Activated CD8-positive, alpha-beta memory T cell treated with anti-CD3 and anti-CD28 coated beads, Interleukin-2, amount 10 ng/mL, durations not matched to agents 7 days and 5 days (primary cell): ENCODE measurements at regions not wholly inside any gene's neighbourhood (a gene's known extent, or its start where the extent isn't known, plus 50 kb on each side); places are given as distances from the start of the nearest gene placed in this dataset.
"Not testable (repeated sequence)": the region's sequence is repeated elsewhere in the genome, so short reads cannot be mapped to it uniquely, and the experiment has no call there.

Experiments
- ATAC-seq: fragments of 150-1000 bp; cut with Tn5 transposase; one replicate; pipeline ENCODE4 v1.10.0; 2021; ENCODE audit warnings: moderate library complexity
- CTCF ChIA-PET: fragments of 350-600 bp; sonication (Branson Sonifier 250); formaldehyde crosslinking; loops from one replicate; lab custom pipeline; 2021; ENCODE audit warnings: antibody characterized with exemption; lab: Charles Lee
- DNase-seq: peaks from one replicate; pipeline ENCODE4 v3.0.0-alpha.2; 2020
- H3K27ac Mint-ChIP-seq: one replicate; pipeline ENCODE4 v1.8.0; 2021; ENCODE audit warnings: mild to moderate bottlenecking, mixed read lengths
- H3K27me3 Mint-ChIP-seq: one replicate; pipeline ENCODE4 v1.8.0; 2021; ENCODE audit warnings: mixed read lengths
- H3K36me3 Mint-ChIP-seq: one replicate; pipeline ENCODE4 v1.8.0; 2021; ENCODE audit warnings: mild to moderate bottlenecking, mixed read lengths
- H3K4me1 Mint-ChIP-seq: one replicate; pipeline ENCODE4 v1.8.0; 2021; ENCODE audit warnings: mixed read lengths
- H3K4me3 Mint-ChIP-seq: one replicate; pipeline ENCODE4 v1.8.0; 2021; ENCODE audit warnings: mild to moderate bottlenecking, moderate library complexity, mixed read lengths
- H3K9me3 Mint-ChIP-seq: one replicate; pipeline ENCODE4 v1.8.0; 2022; ENCODE audit warnings: low read depth, mixed read lengths

- H3K4me3 Mint-ChIP-seq: no peak overlapping the region
- ATAC-seq (no peak), DNase-seq (no peak)
- peaks cover 18% of the 10 kb centered on the region for H3K27me3 Mint-ChIP-seq
- CTCF ChIA-PET: interaction anchor here (1.1 kb wide), 1 partner anchor 15 kb away, joined by 4 read pairs; no protein-coding TSS in a partner anchor
- no peaks in the 10 kb centered on the region for H3K36me3 Mint-ChIP-seq
- H3K9me3 Mint-ChIP-seq: no peaks in the 10 kb centered on the region
- no peak overlapping the region for H3K27ac Mint-ChIP-seq
- peaks cover 4% of the 10 kb centered on the region for H3K4me1 Mint-ChIP-seq
These were observed 381.8 kb upstream of the CRIM1 start for GRCh38 chr2:35973737-35974132.

GRCh38 chr2:35973132-35973736, 382.3 kb upstream of the CRIM1 start:
- peak; percentile 65 for ATAC-seq
- CTCF ChIA-PET: interaction anchor here (1.1 kb wide), 1 partner anchor 15 kb away, joined by 4 read pairs; no protein-coding TSS in a partner anchor
- Mint-ChIP-seq H3K4me1 (peaks cover 2% of the 10 kb centered on the region), H3K9me3 (no peaks in the 10 kb centered on the region), H3K36me3 (no peaks in the 10 kb centered on the region), H3K27me3 (peaks cover 18% of the 10 kb centered on the region), H3K27ac (no peak overlapping the region), H3K4me3 (no peak overlapping the region)
- no peak for DNase-seq

- Mint-ChIP-seq H3K27ac (no peak overlapping the region), H3K4me3 (no peak overlapping the region), H3K9me3 (no peaks in the 10 kb centered on the region), H3K27me3 (peaks cover 3% of the 10 kb centered on the region), H3K36me3 (no peaks in the 10 kb centered on the region), H3K4me1 (no peaks in the 10 kb centered on the region)
- CTCF ChIA-PET: interaction anchor here (0.6 kb wide), 1 partner anchor 867 kb away, joined by 3 read pairs; no protein-coding TSS in a partner anchor
- ATAC-seq (no peak), DNase-seq (no peak)
These were observed 391.8 kb upstream of the CRIM1 start for GRCh38 chr2:35963824-35964223.

- CTCF ChIA-PET: interaction anchor here (0.6 kb wide), 1 partner anchor 868 kb away, joined by 3 read pairs; no protein-coding TSS in a partner anchor
- Mint-ChIP-seq H3K4me3 (no peak overlapping the region), H3K27ac (no peak overlapping the region), H3K36me3 (no peaks in the 10 kb centered on the region), H3K4me1 (no peaks in the 10 kb centered on the region), H3K9me3 (no peaks in the 10 kb centered on the region), H3K27me3 (peaks cover 3% of the 10 kb centered on the region)
- no peak for DNase-seq
- ATAC-seq: no peak
These were observed 392.2 kb upstream of the CRIM1 start for GRCh38 chr2:35963357-35963756.

GRCh38 chr2:35962585-35963146, 392.9 kb upstream of the CRIM1 start:
- no peak for DNase-seq
- Mint-ChIP-seq H3K27me3 (peaks cover 3% of the 10 kb centered on the region), H3K27ac (no peak overlapping the region), H3K4me3 (no peak overlapping the region), H3K36me3 (no peaks in the 10 kb centered on the region), H3K4me1 (no peaks in the 10 kb centered on the region), H3K9me3 (no peaks in the 10 kb centered on the region)
- CTCF ChIA-PET: no interaction called here
- no peak for ATAC-seq

- no peak overlapping the region for H3K27ac Mint-ChIP-seq
- H3K4me1 Mint-ChIP-seq: no peaks in the 10 kb centered on the region
- H3K36me3 Mint-ChIP-seq: no peaks in the 10 kb centered on the region
- DNase-seq (no peak), ATAC-seq (no peak)
- no peaks in the 10 kb centered on the region for H3K9me3 Mint-ChIP-seq
- peaks cover 3% of the 10 kb centered on the region for H3K27me3 Mint-ChIP-seq
- CTCF ChIA-PET: no interaction called here
- H3K4me3 Mint-ChIP-seq: no peak overlapping the region
These were observed 395.0 kb upstream of the CRIM1 start for GRCh38 chr2:35960596-35960995.

GRCh38 chr2:35957053-35957452, 398.5 kb upstream of the CRIM1 start:
- H3K4me3 Mint-ChIP-seq, CTCF ChIA-PET, DNase-seq: not testable (repeated sequence)

GRCh38 chr2:35946478-35946877, 409.1 kb upstream of the CRIM1 start:
- H3K4me1 Mint-ChIP-seq: no peaks in the 10 kb centered on the region
- H3K9me3 Mint-ChIP-seq: no peaks in the 10 kb centered on the region
- peaks cover 5% of the 10 kb centered on the region for H3K27me3 Mint-ChIP-seq
- DNase-seq: no peak
- CTCF ChIA-PET: no interaction called here
- no peak overlapping the region for H3K4me3 Mint-ChIP-seq
- H3K36me3 Mint-ChIP-seq: no peaks in the 10 kb centered on the region
- no peak overlapping the region for H3K27ac Mint-ChIP-seq
- ATAC-seq: no peak

More at GRCh38 chr2:35957053-35957452, 398.5 kb upstream of the CRIM1 start:
- not testable (repeated sequence) for H3K36me3 Mint-ChIP-seq, H3K9me3 Mint-ChIP-seq, H3K4me1 Mint-ChIP-seq, ATAC-seq, H3K27me3 Mint-ChIP-seq, H3K27ac Mint-ChIP-seq

- ATAC-seq: no peak
- H3K4me1 Mint-ChIP-seq: no peaks in the 10 kb centered on the region
- H3K4me3 Mint-ChIP-seq: no peak overlapping the region
- H3K36me3 Mint-ChIP-seq: no peaks in the 10 kb centered on the region
- CTCF ChIA-PET: interaction anchor here (1.6 kb wide), 1 partner anchor 68 kb away, joined by 3 read pairs; no protein-coding TSS in a partner anchor
- peaks cover 18% of the 10 kb centered on the region for H3K27me3 Mint-ChIP-seq
- no peak for DNase-seq
- H3K9me3 Mint-ChIP-seq: no peaks in the 10 kb centered on the region
- H3K27ac Mint-ChIP-seq: no peak overlapping the region
These were observed 416.7 kb upstream of the CRIM1 start for GRCh38 chr2:35938838-35939237.

GRCh38 chr2:35933031-35933430, 422.5 kb upstream of the CRIM1 start:
- H3K36me3 Mint-ChIP-seq: no peaks in the 10 kb centered on the region
- peaks cover 15% of the 10 kb centered on the region for H3K27me3 Mint-ChIP-seq
- no peaks in the 10 kb centered on the region for H3K4me1 Mint-ChIP-seq
- ATAC-seq (no peak), DNase-seq (no peak)
- H3K27ac Mint-ChIP-seq: no peak overlapping the region
- no peaks in the 10 kb centered on the region for H3K9me3 Mint-ChIP-seq
- CTCF ChIA-PET: interaction anchor here (1.0 kb wide), 1 partner anchor 433 kb away, joined by 3 read pairs; no protein-coding TSS in a partner anchor
- no peak overlapping the region for H3K4me3 Mint-ChIP-seq

GRCh38 chr2:35932276-35932963, 423.2 kb upstream of the CRIM1 start:
- peaks cover 11% of the 10 kb centered on the region for H3K27me3 Mint-ChIP-seq
- no peak for DNase-seq
- H3K36me3 Mint-ChIP-seq: no peaks in the 10 kb centered on the region
- H3K27ac Mint-ChIP-seq: no peak overlapping the region
- no peaks in the 10 kb centered on the region for H3K4me1 Mint-ChIP-seq
- no peaks in the 10 kb centered on the region for H3K9me3 Mint-ChIP-seq
- CTCF ChIA-PET: interaction anchor here (1.0 kb wide), 1 partner anchor 434 kb away, joined by 3 read pairs; no protein-coding TSS in a partner anchor
- no peak for ATAC-seq
- H3K4me3 Mint-ChIP-seq: no peak overlapping the region

GRCh38 chr2:35931626-35932025, 424.0 kb upstream of the CRIM1 start:
- peaks cover 11% of the 10 kb centered on the region for H3K27me3 Mint-ChIP-seq
- no peaks in the 10 kb centered on the region for H3K36me3 Mint-ChIP-seq
- CTCF ChIA-PET: no interaction called here
- H3K4me1 Mint-ChIP-seq: no peaks in the 10 kb centered on the region
- no peaks in the 10 kb centered on the region for H3K9me3 Mint-ChIP-seq
- H3K27ac Mint-ChIP-seq: no peak overlapping the region
- DNase-seq (no peak), ATAC-seq (no peak)
- H3K4me3 Mint-ChIP-seq: no peak overlapping the region

GRCh38 chr2:35931115-35931514, 424.5 kb upstream of the CRIM1 start:
- no peaks in the 10 kb centered on the region for H3K4me1 Mint-ChIP-seq
- CTCF ChIA-PET: no interaction called here

More at GRCh38 chr2:35931115-35931514, 424.5 kb upstream of the CRIM1 start:
- no peak overlapping the region for H3K4me3 Mint-ChIP-seq
- no peak overlapping the region for H3K27ac Mint-ChIP-seq
- H3K27me3 Mint-ChIP-seq: peaks cover 11% of the 10 kb centered on the region
- ATAC-seq: no peak
- DNase-seq: no peak
- H3K36me3 Mint-ChIP-seq: no peaks in the 10 kb centered on the region
- H3K9me3 Mint-ChIP-seq: no peaks in the 10 kb centered on the region
